HG03280 (cell line): ENCODE measurements at regions not wholly inside any gene's neighbourhood (a gene's known extent, or its start where the extent isn't known, plus 50 kb on each side); places are given as distances from the start of the nearest gene placed in this dataset.

ENCODE experiments used
- ATAC-seq: cut with Tn5 transposase; IDR thresholded peaks from one replicate; pipeline ENCODE4 v1.9.1; 2021; ENCODE audit warnings: mild to moderate bottlenecking, moderate library complexity; ENCODE audit not compliant: unreplicated experiment

- no peak for ATAC-seq
Observed at GRCh38 chr20:11785885-11786507, 131.7 kb upstream of the BTBD3 start.

GRCh38 chr20:11790046-11790445 lies 127.6 kb upstream of the BTBD3 start:
- no peak for ATAC-seq

DNA sequence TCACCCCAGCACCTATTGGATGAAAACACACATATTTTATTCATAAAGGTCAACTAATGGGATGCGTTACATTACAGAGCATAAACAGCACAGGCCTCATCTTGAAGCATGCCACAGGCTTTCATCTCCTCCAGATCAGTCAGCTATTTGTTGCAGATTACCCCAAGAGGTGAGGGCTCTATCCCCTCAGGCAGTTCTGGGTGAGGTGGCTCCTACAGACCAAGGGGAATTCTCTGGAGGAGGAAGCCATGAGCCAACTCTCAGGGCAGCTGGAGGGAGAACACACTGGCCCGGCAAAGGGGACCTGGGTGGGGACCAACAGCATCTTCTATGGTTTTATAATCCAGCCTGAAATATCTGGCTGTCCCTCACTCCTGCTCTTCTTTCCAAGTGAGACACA lies 126.4 kb upstream of the BTBD3 start:
- ATAC-seq, result no peak

- no peak for ATAC-seq
Observed at GRCh38 chr20:11791835-11792567, 125.7 kb upstream of the BTBD3 start.

DNA sequence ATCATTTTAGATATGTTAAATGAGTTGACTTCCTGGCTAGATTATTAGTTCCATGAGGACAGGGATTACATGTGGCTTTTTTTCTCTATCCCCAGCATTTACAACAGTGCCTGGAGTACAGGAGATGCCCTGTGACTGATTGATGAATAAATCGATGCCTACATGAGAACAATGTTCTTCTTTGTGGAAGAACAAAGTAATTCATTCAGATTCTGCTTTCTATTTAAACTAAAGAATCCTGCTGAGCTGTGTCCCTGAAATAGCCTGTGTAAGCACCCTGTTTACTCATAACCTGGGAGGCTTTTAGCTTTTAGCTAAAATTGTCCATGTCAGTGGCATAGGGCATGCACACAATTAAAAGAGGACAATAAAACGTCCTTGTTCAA lies 125.1 kb upstream of the BTBD3 start:
- no peak for ATAC-seq

GRCh38 chr20:11794525-11794924 lies 123.2 kb upstream of the BTBD3 start:
- no peak for ATAC-seq

- ATAC-seq, result no peak
Observed at GRCh38 chr20:11795071-11795615, 122.5 kb upstream of the BTBD3 start.

GRCh38 chr20:11796026-11796425 lies 121.7 kb upstream of the BTBD3 start:
- ATAC-seq, result no peak

GRCh38 chr20:11797156-11797555 lies 120.5 kb upstream of the BTBD3 start:
- ATAC-seq, result no peak

DNA sequence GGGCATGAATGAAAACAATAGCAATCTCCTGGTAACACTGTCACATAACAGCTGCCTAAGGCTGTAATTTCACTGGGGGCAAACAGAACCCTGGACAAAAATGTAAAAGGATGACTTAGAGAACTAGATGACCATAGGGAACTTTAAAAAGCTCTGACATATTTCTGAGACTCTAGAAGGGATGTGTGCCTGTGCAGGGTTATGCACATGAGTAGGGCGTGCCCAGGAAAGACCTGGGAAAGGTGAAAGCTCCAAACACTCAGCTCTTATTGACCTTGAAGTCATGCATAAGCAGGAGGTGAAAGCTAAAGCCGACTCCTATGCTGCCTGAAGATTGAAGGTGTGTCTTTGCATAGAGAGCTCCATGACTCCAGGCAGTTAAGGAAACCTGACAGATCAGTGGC lies 118.4 kb upstream of the BTBD3 start:
- no peak for ATAC-seq

- no peak for ATAC-seq
Observed at GRCh38 chr20:11807054-11808048, 110.3 kb upstream of the BTBD3 start.

- no peak for ATAC-seq
Observed at GRCh38 chr20:11808841-11809240, 108.9 kb upstream of the BTBD3 start.

DNA sequence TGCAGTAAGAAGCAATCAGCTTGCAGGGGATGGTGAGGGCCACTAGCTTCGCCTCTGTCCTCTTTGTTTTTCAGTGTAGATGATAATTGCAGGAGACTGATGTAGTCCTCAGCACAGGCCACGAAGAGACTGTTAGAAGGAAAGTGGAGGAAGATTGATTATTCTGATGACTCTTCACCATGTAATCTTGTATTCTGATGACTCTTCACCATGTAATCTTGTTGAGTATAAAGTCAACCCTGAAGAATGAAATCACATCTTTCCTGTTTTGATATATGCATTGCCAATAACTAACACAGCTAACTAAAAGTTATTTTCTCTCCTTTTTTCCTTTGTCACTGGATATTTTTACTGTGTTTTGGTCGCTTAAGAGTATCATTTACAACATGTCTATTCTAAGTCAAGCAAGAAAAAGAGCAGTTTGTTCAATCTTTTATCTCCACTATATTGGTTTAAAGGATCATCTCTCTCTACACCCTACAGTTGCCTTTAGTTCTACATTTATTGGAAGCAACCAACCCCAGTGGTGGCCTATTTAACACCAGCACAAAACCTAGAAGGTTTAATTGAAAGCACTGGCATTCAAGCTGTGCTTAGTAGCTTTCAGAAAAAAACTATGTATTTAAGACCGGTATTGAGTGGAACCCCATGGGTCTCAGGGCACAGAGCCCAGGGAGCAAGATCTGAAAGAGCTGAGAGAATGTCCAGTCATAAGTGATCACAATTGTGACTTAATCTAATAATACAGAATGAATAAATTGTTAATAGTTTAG lies 107.2 kb upstream of the BTBD3 start:
- ATAC-seq, result no peak

DNA sequence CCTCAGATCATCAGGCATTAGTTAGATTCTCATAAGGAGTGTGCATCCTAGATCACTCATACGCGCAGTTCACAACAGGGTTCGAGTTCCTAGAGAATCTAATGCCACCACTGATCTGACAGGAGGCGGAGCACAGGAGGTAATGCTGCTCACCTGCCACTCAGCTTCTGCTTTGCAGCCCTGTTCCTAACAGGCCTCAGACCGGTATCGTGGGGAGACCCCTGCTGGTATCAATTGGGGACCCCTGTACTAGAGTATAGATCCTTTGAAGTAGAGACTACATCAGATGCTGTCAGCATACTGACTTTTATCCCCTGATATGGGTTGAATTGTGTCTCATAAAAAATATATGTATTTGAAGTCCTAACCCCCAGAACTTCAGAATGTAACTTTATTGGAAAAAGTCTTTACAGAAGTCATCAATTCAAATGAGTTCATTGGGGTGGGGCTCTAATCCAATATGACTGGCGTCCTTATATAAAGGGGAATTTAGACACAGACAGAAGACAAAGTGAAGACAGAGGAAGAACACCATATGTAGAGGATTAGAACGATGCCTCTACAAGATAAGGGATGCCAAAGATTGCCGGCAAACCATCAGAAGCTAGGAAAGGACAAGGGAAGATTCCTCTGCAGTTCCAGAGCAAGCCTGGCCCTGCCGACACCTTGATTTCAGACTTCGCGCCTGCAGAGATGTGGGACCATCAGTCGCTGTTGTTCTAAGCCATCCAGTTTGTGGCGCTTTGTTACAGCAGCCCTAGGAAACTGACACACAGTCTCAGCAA lies 104.4 kb upstream of the BTBD3 start:
- ATAC-seq, result no peak

- no peak for ATAC-seq
Observed at GRCh38 chr20:11814267-11814666, 103.4 kb upstream of the BTBD3 start.

GRCh38 chr20:11820838-11821237 lies 96.9 kb upstream of the BTBD3 start:
- no peak for ATAC-seq

DNA sequence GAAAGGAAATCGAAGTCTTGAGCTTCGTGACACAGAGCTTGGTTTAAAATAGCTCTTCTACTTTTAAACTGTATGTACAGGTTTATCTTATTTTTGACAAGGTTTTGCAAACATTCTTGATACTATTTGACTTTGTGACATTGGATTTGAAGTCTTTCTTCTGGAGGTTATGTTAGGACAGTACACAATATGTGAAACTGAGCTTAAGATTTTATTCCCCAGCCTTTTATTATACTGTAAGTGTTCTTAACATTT lies 95.2 kb upstream of the BTBD3 start:
- no peak for ATAC-seq

GRCh38 chr20:11826334-11826733 lies 91.4 kb upstream of the BTBD3 start:
- ATAC-seq, result no peak

- no peak for ATAC-seq
Observed at GRCh38 chr20:11832397-11832796, 85.3 kb upstream of the BTBD3 start.

DNA sequence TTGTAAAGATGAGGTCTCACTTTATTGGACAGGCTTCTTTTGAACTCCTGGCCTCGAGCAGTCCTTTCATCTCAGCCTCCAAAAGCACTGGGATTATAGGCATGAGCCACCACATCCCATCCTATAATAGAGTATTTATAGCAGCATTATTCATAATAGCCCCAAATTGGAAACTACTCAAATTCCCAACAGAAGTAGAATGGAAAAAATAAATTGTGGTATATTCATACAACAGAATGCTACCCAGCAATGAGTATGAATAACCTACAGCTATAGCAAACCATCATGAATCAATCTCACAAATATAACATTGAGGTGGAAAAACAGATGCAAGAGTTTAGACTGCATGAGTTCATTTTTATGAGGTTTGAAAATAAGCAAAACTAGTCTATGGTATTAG lies 84.8 kb upstream of the BTBD3 start:
- ATAC-seq, result no peak
